DOHH2 (cell line): ENCODE measurements at regions not wholly inside any gene's neighbourhood (a gene's known extent, or its start where the extent isn't known, plus 50 kb on each side); places are given as distances from the start of the nearest gene placed in this dataset.

Experiments used
- EZH2phosphoT487 ChIP-seq: fragments of 200-600 bp; sonication (generic); IDR thresholded peaks from 2 replicates; pipeline ENCODE4 v1.6.1; 2017; ENCODE audit warnings: borderline replicate concordance, mild to moderate bottlenecking, antibody characterized with exemption, low read length, moderate library complexity, mixed read lengths
- TF ChIP-seq, protein P1 (sequence below): fragments of 200-600 bp; sonication (generic); IDR thresholded peaks from one replicate; pipeline ENCODE4 v1.5.1; 2014; ENCODE audit warnings: antibody characterized with exemption, mild to moderate bottlenecking, low read depth, low read length; ENCODE audit not compliant: poor library complexity, severe bottlenecking

DNA sequence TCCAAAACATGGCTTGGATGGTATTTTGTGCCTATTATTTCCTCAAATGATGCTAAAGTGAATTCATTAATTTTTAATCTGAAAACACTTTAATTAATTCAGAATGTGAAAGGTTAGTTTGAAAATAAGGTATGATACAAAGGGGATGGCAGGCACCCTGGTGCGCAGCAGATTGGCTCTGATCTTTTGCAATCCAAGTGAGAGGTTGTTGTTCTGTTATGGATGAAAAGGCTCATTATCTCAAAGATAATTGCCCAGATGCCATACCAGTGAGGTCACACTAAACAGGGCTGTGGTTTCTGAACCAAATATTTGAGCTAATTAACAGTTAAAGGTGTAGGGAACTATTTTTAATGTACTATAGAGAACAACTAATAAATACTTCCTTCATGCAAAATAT lies 504.9 kb downstream of the RAPGEF2 start:
- TF ChIP-seq, protein P1, sequence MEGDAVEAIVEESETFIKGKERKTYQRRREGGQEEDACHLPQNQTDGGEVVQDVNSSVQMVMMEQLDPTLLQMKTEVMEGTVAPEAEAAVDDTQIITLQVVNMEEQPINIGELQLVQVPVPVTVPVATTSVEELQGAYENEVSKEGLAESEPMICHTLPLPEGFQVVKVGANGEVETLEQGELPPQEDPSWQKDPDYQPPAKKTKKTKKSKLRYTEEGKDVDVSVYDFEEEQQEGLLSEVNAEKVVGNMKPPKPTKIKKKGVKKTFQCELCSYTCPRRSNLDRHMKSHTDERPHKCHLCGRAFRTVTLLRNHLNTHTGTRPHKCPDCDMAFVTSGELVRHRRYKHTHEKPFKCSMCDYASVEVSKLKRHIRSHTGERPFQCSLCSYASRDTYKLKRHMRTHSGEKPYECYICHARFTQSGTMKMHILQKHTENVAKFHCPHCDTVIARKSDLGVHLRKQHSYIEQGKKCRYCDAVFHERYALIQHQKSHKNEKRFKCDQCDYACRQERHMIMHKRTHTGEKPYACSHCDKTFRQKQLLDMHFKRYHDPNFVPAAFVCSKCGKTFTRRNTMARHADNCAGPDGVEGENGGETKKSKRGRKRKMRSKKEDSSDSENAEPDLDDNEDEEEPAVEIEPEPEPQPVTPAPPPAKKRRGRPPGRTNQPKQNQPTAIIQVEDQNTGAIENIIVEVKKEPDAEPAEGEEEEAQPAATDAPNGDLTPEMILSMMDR = no peak
- no peak for TF ChIP-seq EZH2phosphoT487
